ENCODE measurements at regions not wholly inside any gene's neighbourhood (a gene's known extent, or its start where the extent isn't known, plus 50 kb on each side); places are given as distances from the start of the nearest gene placed in this dataset.

DNA sequence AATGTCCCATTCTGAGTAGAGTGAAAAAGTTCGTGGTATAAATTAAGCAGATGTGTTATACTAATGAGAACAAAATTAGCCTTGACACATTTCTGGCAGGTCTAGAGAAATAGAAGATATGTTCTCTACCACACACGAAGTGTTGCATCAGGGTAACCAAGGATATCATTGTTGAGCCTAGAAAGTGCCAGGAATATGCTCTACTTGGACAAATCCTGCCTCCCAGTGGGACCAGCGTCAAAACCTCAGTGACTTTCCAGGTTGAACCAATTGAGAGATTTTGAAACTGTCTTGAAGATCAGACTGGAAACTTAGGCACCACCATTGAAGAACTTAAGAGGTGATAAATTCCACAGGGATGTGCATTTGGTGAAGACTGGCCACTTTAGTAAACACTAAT lies 115.9 kb downstream of the HPGD start:
- no peak for DNase-seq (ENCODE audit: low spot score)
- Mint-ChIP-seq H3K36me3 (ENCODE audit: low read depth) (no peaks in the 10 kb centered on the region), H3K27me3 (ENCODE audit: low read depth) (peaks cover 30% of the 10 kb centered on the region), H3K4me3 (ENCODE audit: unreplicated experiment) (no peak overlapping the region), H3K9me3 (ENCODE audit: low read depth) (peaks cover 10% of the 10 kb centered on the region), H3K4me1 (ENCODE audit: low read depth) (no peaks in the 10 kb centered on the region), H3K27ac (ENCODE audit: unreplicated experiment) (no peak overlapping the region)
- TF ChIP-seq, protein P1, sequence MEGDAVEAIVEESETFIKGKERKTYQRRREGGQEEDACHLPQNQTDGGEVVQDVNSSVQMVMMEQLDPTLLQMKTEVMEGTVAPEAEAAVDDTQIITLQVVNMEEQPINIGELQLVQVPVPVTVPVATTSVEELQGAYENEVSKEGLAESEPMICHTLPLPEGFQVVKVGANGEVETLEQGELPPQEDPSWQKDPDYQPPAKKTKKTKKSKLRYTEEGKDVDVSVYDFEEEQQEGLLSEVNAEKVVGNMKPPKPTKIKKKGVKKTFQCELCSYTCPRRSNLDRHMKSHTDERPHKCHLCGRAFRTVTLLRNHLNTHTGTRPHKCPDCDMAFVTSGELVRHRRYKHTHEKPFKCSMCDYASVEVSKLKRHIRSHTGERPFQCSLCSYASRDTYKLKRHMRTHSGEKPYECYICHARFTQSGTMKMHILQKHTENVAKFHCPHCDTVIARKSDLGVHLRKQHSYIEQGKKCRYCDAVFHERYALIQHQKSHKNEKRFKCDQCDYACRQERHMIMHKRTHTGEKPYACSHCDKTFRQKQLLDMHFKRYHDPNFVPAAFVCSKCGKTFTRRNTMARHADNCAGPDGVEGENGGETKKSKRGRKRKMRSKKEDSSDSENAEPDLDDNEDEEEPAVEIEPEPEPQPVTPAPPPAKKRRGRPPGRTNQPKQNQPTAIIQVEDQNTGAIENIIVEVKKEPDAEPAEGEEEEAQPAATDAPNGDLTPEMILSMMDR (IDR thresholded peaks at IDR 0.05) = no peak

DNA sequence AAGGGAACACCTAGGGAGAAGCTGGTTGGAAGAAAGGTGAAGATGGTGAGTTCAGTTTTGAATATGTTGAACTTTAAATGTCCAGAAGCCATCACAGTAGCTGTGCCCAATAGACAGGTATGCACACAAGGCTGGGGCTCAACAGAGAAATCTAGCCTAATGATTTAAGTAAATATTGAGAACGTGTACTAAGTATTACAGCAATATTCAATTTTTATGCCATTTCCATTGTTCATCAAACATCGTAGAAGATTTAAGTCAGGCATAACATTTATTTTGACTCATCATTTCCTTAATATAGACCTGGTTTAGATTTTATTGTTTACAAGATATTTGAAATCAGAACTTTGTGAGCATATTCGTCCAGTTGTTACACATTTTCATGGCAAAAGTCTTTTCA lies 116.4 kb downstream of the HPGD start:
- DNase-seq (ENCODE audit: low spot score) = no peak
- Mint-ChIP-seq H3K4me3 (ENCODE audit: unreplicated experiment) (no peak overlapping the region), H3K36me3 (ENCODE audit: low read depth) (no peaks in the 10 kb centered on the region), H3K27ac (ENCODE audit: unreplicated experiment) (no peak overlapping the region), H3K4me1 (ENCODE audit: low read depth) (no peaks in the 10 kb centered on the region), H3K9me3 (ENCODE audit: low read depth) (peaks cover 10% of the 10 kb centered on the region), H3K27me3 (ENCODE audit: low read depth) (peaks cover 31% of the 10 kb centered on the region)
- TF ChIP-seq, protein P1 (IDR thresholded peaks at IDR 0.05) = no peak

DNA sequence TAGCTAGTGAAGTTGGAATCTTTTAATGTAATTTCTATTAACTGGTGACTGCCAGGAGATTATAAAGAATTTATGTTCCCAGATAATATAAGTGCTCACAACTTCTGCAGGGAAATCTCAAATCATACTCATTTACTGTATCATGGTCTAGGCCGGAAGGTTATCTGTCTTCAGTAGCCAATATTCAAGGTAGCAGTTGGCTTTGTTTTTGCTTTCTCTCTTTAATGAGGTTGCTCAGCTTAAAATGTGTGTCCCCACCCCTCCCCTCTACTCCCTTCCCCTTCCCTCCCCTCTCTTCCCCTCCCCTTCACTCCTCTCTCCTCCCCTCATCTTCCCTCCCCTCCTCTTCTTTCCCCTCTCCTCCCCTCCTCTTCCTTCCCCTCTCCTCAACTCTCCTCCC lies 117.6 kb downstream of the HPGD start:
- H3K27ac Mint-ChIP-seq (ENCODE audit: unreplicated experiment) = no peak overlapping the region
- TF ChIP-seq, protein P1 (IDR thresholded peaks at IDR 0.05) = no peak
- no peak overlapping the region for H3K4me3 Mint-ChIP-seq (ENCODE audit: unreplicated experiment)
- H3K9me3 Mint-ChIP-seq (ENCODE audit: low read depth) = peaks cover 7% of the 10 kb centered on the region
- DNase-seq (ENCODE audit: low spot score) = no peak
- H3K27me3 Mint-ChIP-seq (ENCODE audit: low read depth) = peaks cover 30% of the 10 kb centered on the region
- H3K4me1 Mint-ChIP-seq (ENCODE audit: low read depth) = no peaks in the 10 kb centered on the region
- H3K36me3 Mint-ChIP-seq (ENCODE audit: low read depth) = no peaks in the 10 kb centered on the region

DNA sequence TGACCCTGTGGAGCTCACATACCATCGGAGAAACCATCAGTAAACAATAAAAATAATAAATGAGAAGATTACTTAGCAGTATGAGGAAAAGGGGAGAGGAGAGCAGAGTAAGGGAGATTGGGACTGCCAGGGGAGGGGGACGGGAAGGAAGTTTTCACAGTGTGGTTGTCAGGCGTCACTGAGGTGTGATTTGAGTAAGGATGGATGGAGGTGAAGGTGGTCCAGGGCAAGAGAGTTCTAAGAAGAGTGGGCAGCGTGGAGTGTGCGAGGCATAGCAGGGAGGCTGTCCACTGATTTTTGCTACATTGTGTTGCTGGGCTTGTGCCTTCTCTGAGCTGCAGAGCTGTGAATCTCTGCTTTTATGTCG lies 119.1 kb downstream of the HPGD start:
- TF ChIP-seq, protein P1 (IDR thresholded peaks at IDR 0.05) = no peak
- no peak for DNase-seq (ENCODE audit: low spot score)
- H3K27me3 Mint-ChIP-seq (ENCODE audit: low read depth) = peaks cover 31% of the 10 kb centered on the region
- H3K4me3 Mint-ChIP-seq (ENCODE audit: unreplicated experiment) = no peak overlapping the region
- no peak overlapping the region for H3K27ac Mint-ChIP-seq (ENCODE audit: unreplicated experiment)
- no peaks in the 10 kb centered on the region for H3K36me3 Mint-ChIP-seq (ENCODE audit: low read depth)
- H3K4me1 Mint-ChIP-seq (ENCODE audit: low read depth) = peaks cover 3% of the 10 kb centered on the region
- H3K9me3 Mint-ChIP-seq (ENCODE audit: low read depth) = peaks cover 4% of the 10 kb centered on the region

DNA sequence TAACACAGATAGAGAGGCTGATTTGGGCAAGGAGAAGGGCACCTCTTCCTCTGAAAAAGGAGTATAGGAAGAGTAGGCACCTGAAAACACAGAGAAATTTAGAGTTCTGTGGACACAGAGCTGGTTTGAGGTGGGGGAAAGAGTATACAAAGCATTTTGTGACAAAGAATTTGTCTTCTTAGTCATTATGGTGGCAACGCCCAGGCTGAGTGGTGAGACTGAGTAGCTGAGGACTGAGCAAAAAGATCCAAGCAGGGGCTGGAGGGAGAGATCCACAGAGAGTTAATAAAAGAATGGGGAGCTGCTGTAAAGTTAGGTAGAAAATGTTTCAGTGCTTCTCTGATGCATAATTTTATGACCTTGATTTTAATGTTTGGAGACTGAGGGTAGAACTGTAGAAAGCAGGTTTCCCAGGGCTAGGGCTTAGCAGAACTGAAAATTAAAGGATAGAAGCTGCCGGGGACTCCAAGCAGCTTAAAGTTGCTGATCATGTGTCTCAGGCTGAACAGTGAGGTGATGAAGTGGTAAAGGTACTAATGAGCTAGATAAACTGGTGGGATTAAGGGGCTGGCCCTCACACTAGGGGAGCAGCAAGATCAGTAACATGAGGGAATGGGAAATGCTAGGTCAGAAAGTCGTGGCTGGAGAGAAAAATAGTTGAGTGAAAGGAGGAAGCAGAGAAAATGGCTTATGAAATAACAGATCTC lies 118.9 kb downstream of the CEP44 start:
- Mint-ChIP-seq H3K27me3 (ENCODE audit: low read depth) (peaks cover 32% of the 10 kb centered on the region), H3K27ac (ENCODE audit: unreplicated experiment) (no peak overlapping the region), H3K36me3 (ENCODE audit: low read depth) (no peaks in the 10 kb centered on the region), H3K4me1 (ENCODE audit: low read depth) (peaks cover 3% of the 10 kb centered on the region), H3K9me3 (ENCODE audit: low read depth) (peaks cover 6% of the 10 kb centered on the region), H3K4me3 (ENCODE audit: unreplicated experiment) (no peak overlapping the region)
- no peak for DNase-seq (ENCODE audit: low spot score)
- TF ChIP-seq, protein P1 (IDR thresholded peaks at IDR 0.05) = no peak

Data from chondrocyte (in vitro differentiated cells).